SJCRH30 (cell line): ENCODE measurements at regions not wholly inside any gene's neighbourhood (a gene's known extent, or its start where the extent isn't known, plus 50 kb on each side); places are given as distances from the start of the nearest gene placed in this dataset.
A peak's percentile ranks its signal among the peaks of the same experiment; 100 is the strongest.

Experiments used
- DNase-seq, 2 experiments: peaks; one replicate each; pipeline ENCODE4 v3.0.0-alpha.2; 2015 to 2020
- H3K27ac ChIP-seq: fragments of 250-450 bp; sonication (Bioruptor Pico); 2 replicates; pipeline ENCODE4 v1.5.1; 2020; ENCODE audit warnings: mild to moderate bottlenecking, moderate library complexity
- H3K27me3 ChIP-seq: fragments of 250-450 bp; sonication (Bioruptor Pico); 2 replicates; pipeline ENCODE4 v1.5.1; 2020; ENCODE audit warnings: mild to moderate bottlenecking, moderate library complexity
- H3K36me3 ChIP-seq: fragments of 250-450 bp; sonication (Bioruptor Pico); 2 replicates; pipeline ENCODE4 v1.5.1; 2020; ENCODE audit warnings: mild to moderate bottlenecking, moderate library complexity
- H3K4me1 ChIP-seq: fragments of 250-450 bp; sonication (Bioruptor Pico); 2 replicates; pipeline ENCODE4 v1.5.1; 2020; ENCODE audit warnings: mild to moderate bottlenecking, moderate library complexity
- H3K4me3 ChIP-seq: fragments of 250-450 bp; sonication (Bioruptor Pico); 2 replicates; pipeline ENCODE4 v1.5.1; 2020; ENCODE audit warnings: mild to moderate bottlenecking, moderate library complexity
- H3K9me3 ChIP-seq: fragments of 250-450 bp; sonication (Bioruptor Pico); replicated peaks from 2 replicates; pipeline ENCODE4 v1.5.1; 2020; ENCODE audit warnings: mild to moderate bottlenecking, moderate library complexity

DNA sequence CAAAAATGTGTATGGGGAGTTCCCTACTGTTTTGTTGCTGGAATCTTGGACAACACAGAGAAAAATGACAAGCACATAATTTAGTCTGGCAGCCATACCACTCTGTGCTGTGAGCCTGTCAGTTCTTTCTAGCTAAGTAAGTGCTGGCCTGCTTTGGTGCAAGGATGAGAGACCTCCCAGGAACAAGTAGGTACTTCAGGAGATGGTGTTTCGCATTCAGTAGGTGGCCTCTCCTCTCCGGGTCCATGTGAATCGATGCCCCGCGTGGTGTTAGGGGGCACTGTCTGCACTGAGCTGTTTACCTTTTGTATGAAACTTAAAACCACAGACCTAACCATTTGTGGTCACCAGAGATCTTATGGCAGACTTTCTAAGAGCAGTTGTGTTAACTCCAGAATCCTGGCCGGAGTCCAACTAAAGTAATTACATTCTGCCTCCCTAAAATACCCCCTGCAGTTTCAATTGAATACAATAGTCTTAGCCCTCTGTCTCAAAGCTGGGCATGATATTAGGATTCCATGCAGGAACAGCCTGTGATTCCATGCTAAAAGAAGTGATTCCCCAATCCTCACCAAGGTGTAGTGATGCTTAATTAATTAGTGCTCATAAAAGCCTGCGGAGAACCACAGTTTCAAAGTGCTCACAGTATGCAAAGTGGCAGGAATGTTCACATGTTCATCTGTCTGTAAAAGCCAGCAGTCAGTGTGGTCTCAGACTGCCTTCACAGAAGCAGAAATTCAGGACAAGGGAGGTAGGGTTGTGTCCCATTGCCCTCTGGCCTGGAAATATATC, 64.2 kb downstream of the LLPH start:
- Histone ChIP-seq H3K27me3 (no peaks in the 10 kb centered on the region), H3K36me3 (no peaks in the 10 kb centered on the region), H3K27ac (no peak overlapping the region; the same call in 1 of the 2 replicates), H3K4me3 (no peak overlapping the region; the same call in 1 of the 2 replicates), H3K9me3 (no peaks in the 10 kb centered on the region), H3K4me1 (peaks cover 16% of the 10 kb centered on the region)
- peak; percentile 91 to 98 for DNase-seq

GRCh38 chr12:66065641-66066136, 64.9 kb downstream of the LLPH start:
- Histone ChIP-seq H3K27ac (no peak overlapping the region; the same call in 1 of the 2 replicates), H3K27me3 (no peaks in the 10 kb centered on the region), H3K36me3 (no peaks in the 10 kb centered on the region), H3K4me3 (no peak overlapping the region; the same call in 1 of the 2 replicates), H3K9me3 (no peaks in the 10 kb centered on the region), H3K4me1 (peaks cover 16% of the 10 kb centered on the region)
- peak; percentile 20 to 67 for DNase-seq

DNA sequence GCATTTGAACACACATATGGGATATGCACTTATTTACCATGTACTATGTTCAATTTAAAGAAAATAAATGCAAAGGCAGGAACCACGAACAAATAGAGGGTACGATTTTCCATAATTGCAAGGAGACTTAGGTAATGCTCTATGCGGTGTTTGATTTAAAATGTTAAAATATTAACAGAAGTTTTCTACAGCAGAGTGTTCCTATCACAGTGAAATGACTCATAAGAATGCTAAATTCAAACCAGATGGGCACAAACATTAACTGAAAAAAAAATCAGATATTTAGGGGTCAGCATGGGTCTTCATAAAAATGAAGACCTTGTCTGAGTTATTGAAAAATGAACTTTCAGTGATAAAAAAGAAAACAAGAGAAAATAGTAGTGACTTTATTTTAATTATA, 65.4 kb downstream of the LLPH start:
- H3K4me3 ChIP-seq: no peak overlapping the region
- H3K27me3 ChIP-seq: no peaks in the 10 kb centered on the region
- H3K9me3 ChIP-seq: no peaks in the 10 kb centered on the region
- no peaks in the 10 kb centered on the region for H3K36me3 ChIP-seq
- H3K27ac ChIP-seq: no peak overlapping the region
- DNase-seq: no peak
- H3K4me1 ChIP-seq: peaks cover 16% of the 10 kb centered on the region

DNA sequence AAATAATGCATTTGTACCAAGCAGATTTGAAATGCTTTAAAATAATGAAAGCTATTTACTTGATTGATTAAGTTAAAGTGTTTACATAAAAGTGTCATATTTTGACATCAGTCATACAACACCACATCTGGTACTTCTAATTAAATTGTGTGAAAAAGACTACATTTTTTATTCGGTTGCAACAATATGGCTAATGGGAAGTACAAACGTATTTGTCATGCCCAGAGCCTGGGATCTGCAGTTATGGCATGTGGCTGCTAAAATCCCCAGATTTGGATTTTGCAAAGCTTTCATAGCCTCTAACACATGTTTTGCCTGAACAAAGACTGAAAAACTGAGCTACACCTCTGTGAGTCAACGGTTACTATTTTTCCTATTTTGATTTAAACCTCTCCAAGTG, 66.6 kb downstream of the LLPH start:
- Histone ChIP-seq H3K36me3 (no peaks in the 10 kb centered on the region), H3K4me1 (peaks cover 24% of the 10 kb centered on the region), H3K27me3 (no peaks in the 10 kb centered on the region), H3K9me3 (no peaks in the 10 kb centered on the region), H3K4me3 (no peak overlapping the region), H3K27ac (no peak overlapping the region)
- DNase-seq: no peak

GRCh38 chr12:66062290-66062625, 68.3 kb downstream of the LLPH start:
- no peak for DNase-seq
- H3K9me3 ChIP-seq: no peaks in the 10 kb centered on the region
- no peaks in the 10 kb centered on the region for H3K36me3 ChIP-seq
- H3K27ac ChIP-seq: no peak overlapping the region
- no peaks in the 10 kb centered on the region for H3K27me3 ChIP-seq
- peaks cover 22% of the 10 kb centered on the region for H3K4me1 ChIP-seq
- no peak overlapping the region for H3K4me3 ChIP-seq

- Histone ChIP-seq H3K27me3 (no peaks in the 10 kb centered on the region), H3K9me3 (no peaks in the 10 kb centered on the region), H3K4me1 (peaks cover 16% of the 10 kb centered on the region), H3K36me3 (no peaks in the 10 kb centered on the region), H3K4me3 (no peak overlapping the region), H3K27ac (no peak overlapping the region)
- no peak for DNase-seq
Measured at GRCh38 chr12:66061557-66062289, 68.8 kb downstream of the LLPH start.

GRCh38 chr12:66061076-66061475, 69.5 kb downstream of the LLPH start:
- H3K36me3 ChIP-seq: no peaks in the 10 kb centered on the region
- H3K4me3 ChIP-seq: no peak overlapping the region
- H3K9me3 ChIP-seq: no peaks in the 10 kb centered on the region
- H3K27me3 ChIP-seq: no peaks in the 10 kb centered on the region
- H3K27ac ChIP-seq: no peak overlapping the region
- peaks cover 12% of the 10 kb centered on the region for H3K4me1 ChIP-seq
- no peak for DNase-seq

- Histone ChIP-seq H3K36me3 (no peaks in the 10 kb centered on the region), H3K9me3 (no peaks in the 10 kb centered on the region), H3K4me1 (peaks cover 8% of the 10 kb centered on the region), H3K27ac (no peak overlapping the region), H3K4me3 (no peak overlapping the region), H3K27me3 (no peaks in the 10 kb centered on the region)
- no peak for DNase-seq
Measured at GRCh38 chr12:66060163-66060907, 70.2 kb downstream of the LLPH start.

GRCh38 chr12:66059666-66060065, 70.9 kb downstream of the LLPH start:
- Histone ChIP-seq H3K9me3 (no peaks in the 10 kb centered on the region), H3K4me1 (peaks cover 8% of the 10 kb centered on the region), H3K36me3 (no peaks in the 10 kb centered on the region), H3K27me3 (no peaks in the 10 kb centered on the region), H3K4me3 (no peak overlapping the region), H3K27ac (0 out of 2 replicates have a peak overlapping the region, but pooled peaks have one; percentile 24)
- DNase-seq: peak; percentile 49 to 74

DNA sequence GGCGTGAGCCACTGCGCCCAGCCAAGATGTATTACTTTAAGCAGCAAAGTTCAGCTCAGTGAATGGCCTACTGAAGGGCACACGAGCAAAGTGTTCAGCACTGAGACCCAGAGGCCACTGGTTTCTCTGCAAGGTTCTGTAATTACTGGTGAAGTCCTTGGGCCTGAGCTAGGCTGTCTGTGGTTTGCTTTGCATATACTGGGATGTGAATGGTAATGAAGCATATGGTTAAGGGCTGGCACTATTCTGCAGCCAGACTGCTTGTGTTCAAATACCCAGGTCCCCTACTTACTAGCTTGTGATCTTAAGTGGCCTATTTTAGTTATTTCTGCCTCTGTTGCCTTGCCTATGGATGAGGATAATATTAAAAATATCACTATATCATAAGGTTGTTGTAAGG, 72.0 kb downstream of the LLPH start:
- H3K4me3 ChIP-seq: no peak overlapping the region
- H3K4me1 ChIP-seq: peaks cover 8% of the 10 kb centered on the region
- H3K27ac ChIP-seq: no peak overlapping the region
- H3K27me3 ChIP-seq: no peaks in the 10 kb centered on the region
- H3K36me3 ChIP-seq: no peaks in the 10 kb centered on the region
- DNase-seq: no peak
- H3K9me3 ChIP-seq: no peaks in the 10 kb centered on the region

DNA sequence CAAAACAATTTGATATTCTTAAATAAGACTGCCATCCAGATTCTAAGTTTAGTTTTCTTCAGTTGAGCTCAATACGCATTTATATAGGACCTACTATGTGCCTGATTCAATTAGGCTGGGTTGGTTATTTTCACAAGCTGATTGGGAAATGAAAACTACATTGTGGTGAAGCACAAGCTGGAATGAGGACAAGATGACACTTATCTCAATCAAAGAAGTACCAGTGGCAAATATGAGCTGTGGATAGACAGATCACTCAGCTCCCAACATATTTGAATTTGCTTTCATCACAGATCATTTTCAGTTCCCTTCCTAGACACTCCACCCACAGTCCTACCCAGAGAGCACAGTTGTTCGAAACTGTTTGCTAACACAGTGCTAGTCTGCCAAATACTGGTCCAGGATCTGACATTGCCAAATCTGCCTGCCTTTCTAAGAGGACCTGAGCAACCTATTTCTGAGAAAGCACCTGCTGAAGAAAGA, 74.7 kb downstream of the LLPH start:
- Histone ChIP-seq H3K27me3 (no peaks in the 10 kb centered on the region), H3K4me1 (peaks cover 8% of the 10 kb centered on the region), H3K4me3 (no peak overlapping the region), H3K9me3 (no peaks in the 10 kb centered on the region), H3K36me3 (no peaks in the 10 kb centered on the region), H3K27ac (no peak overlapping the region)
- DNase-seq: no peak

- Histone ChIP-seq H3K36me3 (no peaks in the 10 kb centered on the region), H3K4me1 (peaks cover 2% of the 10 kb centered on the region; the same call in 1 of the 2 replicates), H3K27ac (no peak overlapping the region), H3K4me3 (no peak overlapping the region), H3K9me3 (no peaks in the 10 kb centered on the region), H3K27me3 (no peaks in the 10 kb centered on the region)
- no peak for DNase-seq
Measured at GRCh38 chr12:66052988-66053615, 77.4 kb downstream of the LLPH start.

GRCh38 chr12:66051361-66051760, 79.2 kb downstream of the LLPH start:
- no peak overlapping the region for H3K27ac ChIP-seq
- H3K36me3 ChIP-seq: no peaks in the 10 kb centered on the region
- H3K27me3 ChIP-seq: no peaks in the 10 kb centered on the region
- no peak overlapping the region for H3K4me3 ChIP-seq
- H3K9me3 ChIP-seq: no peaks in the 10 kb centered on the region; the same call in 1 of the 2 replicates
- H3K4me1 ChIP-seq: peaks cover 2% of the 10 kb centered on the region; the same call in 1 of the 2 replicates
- DNase-seq: no peak

GRCh38 chr12:66050610-66051009, 79.9 kb downstream of the LLPH start:
- Histone ChIP-seq H3K27me3 (no peaks in the 10 kb centered on the region), H3K9me3 (no peaks in the 10 kb centered on the region; the same call in 1 of the 2 replicates), H3K4me1 (peaks cover 2% of the 10 kb centered on the region; the same call in 1 of the 2 replicates), H3K36me3 (no peaks in the 10 kb centered on the region), H3K4me3 (no peak overlapping the region), H3K27ac (no peak overlapping the region)
- DNase-seq: no peak
